Stimulated activated CD8-positive, alpha-beta memory T cell treated with anti-CD3 and anti-CD28 coated beads, Interleukin-4, amount 100 ng/mL, for 48 hours (primary cell): ENCODE measurements at regions not wholly inside any gene's neighbourhood (a gene's known extent, or its start where the extent isn't known, plus 50 kb on each side); places are given as distances from the start of the nearest gene placed in this dataset.

Source experiments
- DNase-seq: peaks from one replicate; pipeline ENCODE4 v3.0.0-alpha.2; 2020

- DNase-seq = no peak
These were observed 58.9 kb downstream of the IRX1 start for GRCh38 chr5:3654515-3654914.

- DNase-seq = no peak
These were observed 61.2 kb downstream of the IRX1 start for GRCh38 chr5:3656803-3657202.

DNA sequence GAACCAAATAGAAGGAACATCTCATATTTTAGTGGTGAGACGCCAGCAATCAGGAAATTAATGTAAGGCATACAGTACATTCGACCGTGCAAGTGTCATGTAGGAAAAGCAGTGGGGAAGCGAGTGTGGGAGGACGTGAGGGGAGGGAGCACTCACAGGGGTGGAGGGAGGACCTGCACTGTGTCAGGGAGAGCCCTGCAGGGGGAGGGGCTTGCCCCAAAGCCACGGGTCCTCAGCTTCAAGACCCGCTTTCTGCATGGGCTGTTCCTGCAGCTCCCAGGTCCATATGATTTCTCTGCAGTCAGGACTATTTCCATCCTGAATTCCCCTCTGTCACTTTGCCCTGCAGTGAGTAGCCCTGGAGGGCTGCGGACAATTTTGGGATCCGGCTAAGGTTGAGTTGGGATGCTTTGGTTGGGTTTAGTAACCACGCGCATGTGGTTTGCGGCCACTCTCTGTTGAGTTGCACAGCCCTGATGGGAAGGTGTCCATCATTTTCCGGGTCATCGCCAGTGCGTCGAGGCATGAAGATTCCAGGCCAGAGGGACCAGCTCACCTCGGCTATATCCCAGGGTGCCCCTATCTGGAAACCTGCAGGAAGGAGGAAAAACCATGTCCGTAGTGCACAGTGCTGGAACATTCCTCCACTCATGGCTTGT is 61.9 kb downstream of the IRX1 start:
- no peak for DNase-seq

DNA sequence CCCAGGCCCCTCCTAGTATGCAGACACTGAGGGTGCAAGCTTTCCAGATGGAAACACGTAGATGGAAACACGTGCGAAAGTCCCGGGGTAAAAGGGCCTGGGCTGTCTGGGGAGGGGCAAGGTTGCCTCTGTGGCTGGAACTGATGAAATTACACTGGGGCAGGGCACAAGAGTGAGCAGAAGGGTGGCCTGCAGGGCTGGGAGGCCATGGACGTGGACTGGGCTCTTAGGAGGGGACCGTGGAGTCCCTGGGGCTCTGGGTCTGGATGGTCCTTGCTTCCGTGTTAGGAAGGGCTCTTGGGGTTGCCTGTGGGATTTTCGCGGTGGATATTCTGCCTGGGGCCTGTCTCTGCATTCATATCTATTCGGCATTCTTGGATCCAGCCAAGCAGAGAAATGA is 63.3 kb downstream of the IRX1 start:
- no peak for DNase-seq

GRCh38 chr5:3659907-3660306 is 64.3 kb downstream of the IRX1 start:
- DNase-seq = no peak

DNA sequence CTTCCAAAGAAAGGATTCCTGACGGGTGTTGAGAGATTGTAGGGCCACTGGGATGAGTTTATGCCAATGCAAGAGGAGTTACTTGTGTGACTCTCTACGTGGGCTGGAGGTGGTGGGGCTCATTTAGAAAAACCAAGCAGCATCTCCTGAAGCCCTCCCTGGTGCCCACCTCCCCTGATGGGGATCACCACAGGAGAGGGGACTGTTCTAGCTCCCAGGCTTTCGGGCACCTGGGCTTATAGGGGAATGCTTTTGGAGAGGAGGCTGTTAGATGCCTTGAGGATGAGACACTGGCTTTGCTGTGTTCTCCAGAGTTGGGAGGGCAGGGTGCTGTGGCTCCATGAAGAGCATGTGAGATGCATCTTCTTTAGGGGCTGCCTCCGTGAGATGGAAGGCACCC is 65.0 kb downstream of the IRX1 start:
- no peak for DNase-seq

- no peak for DNase-seq
These were observed 66.2 kb downstream of the IRX1 start for GRCh38 chr5:3661755-3662296.

DNA sequence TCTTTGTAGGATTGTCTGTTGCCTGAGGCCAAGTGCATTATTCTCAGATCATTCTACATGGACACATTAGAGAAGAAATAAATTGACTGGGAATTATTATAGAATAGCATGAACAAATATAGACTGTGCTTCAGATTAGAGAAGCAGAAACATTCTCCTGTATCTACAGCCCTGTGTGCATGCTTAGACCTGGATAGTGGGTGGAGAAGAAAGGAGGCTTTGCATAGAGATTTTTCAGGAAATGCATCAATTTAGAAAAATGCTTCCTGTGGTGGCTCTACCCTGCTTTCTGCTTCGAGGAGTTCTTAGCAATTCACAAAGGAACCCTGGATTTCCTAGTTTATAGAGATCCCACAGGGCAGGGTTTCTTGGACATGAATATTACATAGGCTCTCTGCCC is 66.7 kb downstream of the IRX1 start:
- no peak for DNase-seq

DNA sequence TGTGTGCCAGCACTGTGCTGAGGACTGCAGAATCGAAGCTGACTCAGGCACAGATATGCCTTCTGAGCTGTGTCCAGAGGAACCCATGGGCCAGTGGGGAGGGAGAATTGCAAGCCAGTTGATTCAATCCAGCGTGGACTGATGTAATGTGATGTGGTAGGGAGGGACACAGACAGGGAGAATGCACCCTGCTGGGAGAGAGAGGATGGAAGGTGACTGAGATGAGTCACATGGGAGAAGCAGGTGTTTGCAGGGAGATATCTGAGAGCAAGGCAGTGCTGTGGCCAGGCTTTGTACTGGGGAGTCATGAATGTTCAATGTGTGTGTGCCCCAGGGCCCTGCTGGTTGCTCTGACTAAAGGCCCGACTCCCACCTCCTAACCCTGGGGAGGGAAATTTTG is 75.7 kb downstream of the IRX1 start:
- DNase-seq = no peak

GRCh38 chr5:3678801-3679200 is 83.2 kb downstream of the IRX1 start:
- no peak for DNase-seq

- no peak for DNase-seq
These were observed 85.2 kb downstream of the IRX1 start for GRCh38 chr5:3680821-3681220.

- DNase-seq = no peak
These were observed 88.5 kb downstream of the IRX1 start for GRCh38 chr5:3684118-3684517.

- no peak for DNase-seq
These were observed 89.2 kb downstream of the IRX1 start for GRCh38 chr5:3684771-3685354.

- DNase-seq = no peak
These were observed 99.2 kb downstream of the IRX1 start for GRCh38 chr5:3694819-3695218.

DNA sequence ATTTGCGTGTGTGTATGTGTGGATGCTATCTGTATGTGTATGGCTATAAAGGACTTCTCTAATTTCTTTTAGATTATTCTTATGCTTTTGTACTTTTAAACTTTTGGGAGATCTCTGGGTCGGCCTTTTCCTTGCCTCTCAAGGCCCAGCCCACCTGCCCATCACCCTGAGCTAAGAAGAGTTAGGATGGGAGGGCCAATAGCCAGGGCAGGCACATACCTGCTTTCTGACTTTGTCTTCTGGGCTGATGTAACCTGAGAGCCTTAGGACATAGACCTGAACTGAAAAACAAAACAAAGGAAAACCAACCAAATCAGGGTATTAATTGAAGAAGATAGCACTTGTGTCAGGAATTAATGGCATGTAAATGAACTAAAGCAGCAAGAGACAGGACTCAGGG is 100.2 kb downstream of the IRX1 start:
- no peak for DNase-seq

GRCh38 chr5:3698412-3698811 is 102.8 kb downstream of the IRX1 start:
- DNase-seq = no peak

- DNase-seq = no peak
These were observed 106.1 kb downstream of the IRX1 start for GRCh38 chr5:3701694-3702093.

GRCh38 chr5:3704661-3705060 is 109.0 kb downstream of the IRX1 start:
- no peak for DNase-seq

DNA sequence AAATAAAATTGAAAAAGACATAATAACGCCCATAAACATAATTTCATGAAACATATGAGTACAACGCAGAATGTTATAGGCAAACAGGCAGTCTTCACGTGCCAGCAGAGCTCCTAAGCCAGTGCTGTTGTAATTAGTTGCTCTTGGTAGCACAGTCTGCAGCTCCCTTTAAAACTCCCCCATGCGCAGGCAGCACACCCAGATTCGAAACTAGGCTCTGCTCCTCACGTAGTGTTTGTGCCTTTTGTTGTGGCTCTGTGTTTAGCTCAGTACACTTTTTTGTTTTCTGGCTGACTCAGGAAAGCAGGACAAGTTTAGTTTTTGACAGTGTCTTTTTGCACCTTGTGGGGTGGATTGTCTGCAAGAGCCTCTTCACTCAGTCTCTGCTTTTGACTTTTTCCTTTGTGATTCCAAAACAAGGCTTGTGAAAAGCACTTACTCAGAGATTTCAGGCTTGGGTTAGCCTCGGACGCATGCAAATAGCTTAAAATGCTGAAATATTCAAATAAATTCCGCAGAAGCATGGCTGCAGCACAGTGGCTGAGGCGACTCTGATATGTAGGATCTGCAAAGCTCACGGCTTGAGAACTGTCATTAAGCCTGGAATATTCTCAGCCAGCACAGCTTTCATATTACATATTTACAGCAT is 113.6 kb downstream of the IRX1 start:
- no peak for DNase-seq

DNA sequence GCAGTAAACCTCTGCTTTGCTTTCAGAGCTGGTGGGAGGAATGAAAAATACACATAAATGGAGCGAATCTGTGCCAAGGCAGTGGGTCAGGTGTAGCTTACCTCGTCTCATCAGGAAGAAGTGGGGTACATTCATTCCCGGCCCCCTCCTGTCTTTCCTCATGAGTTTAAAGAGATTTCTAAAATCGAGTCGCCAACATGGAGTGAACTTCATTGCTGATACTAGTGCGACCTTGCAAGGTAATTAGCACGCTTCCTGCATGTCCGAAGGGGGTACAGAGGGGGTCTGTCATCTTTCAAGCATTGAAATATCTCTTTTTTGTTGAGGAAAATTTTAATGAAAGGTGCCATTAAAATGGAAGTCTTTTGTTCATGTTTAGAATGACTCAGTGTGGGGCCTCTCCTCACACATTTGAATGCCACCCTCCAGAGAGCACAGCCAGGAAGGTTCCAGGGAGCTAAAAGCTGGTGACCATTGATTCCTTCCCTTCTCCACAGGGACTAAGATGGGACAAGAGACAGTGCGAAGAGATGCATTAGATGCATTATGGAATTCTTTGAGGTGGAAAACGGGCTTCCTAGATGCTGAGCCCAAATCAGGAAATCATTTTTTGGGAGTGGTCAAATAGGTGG is 114.2 kb downstream of the IRX1 start:
- no peak for DNase-seq

- no peak for DNase-seq
These were observed 119.4 kb downstream of the IRX1 start for GRCh38 chr5:3715062-3715461.

DNA sequence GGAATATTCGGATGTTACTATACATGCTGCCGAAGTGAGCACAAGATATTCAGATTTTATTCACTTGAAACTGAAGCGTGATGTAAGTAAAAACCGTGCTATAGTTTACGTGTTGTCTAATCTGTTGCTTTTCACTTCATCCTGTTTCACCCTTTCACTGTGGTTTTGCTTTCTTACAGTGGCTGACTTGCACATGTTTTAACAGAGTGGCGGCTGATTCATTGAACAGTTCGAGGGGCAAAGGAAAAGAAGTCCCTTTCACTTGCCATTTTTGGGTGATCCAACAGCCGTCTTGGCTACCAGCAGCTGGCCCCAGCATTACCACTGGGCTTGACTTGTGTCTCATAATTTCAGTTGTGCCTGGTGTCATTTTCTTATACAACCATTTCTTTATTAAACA is 134.0 kb downstream of the IRX1 start:
- no peak for DNase-seq

DNA sequence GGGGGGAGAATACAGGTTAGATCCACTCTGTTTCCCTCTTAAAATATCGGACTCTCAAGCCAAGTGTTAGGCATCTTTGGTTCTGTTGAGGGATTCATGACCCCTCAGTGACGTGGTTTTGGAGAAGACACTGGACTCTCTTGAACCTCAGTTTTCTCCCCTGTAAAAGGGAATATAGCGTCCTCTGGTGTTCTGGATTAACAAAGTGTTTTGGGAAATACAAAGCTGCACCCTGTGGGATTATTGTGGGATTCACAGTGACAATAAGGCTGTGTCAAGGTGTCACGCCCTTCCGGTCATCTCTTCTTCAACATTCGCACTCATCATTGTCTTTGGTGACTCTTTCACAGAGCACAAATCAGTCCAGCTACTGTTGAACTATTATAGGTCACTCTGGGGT is 139.0 kb downstream of the IRX1 start:
- no peak for DNase-seq

DNA sequence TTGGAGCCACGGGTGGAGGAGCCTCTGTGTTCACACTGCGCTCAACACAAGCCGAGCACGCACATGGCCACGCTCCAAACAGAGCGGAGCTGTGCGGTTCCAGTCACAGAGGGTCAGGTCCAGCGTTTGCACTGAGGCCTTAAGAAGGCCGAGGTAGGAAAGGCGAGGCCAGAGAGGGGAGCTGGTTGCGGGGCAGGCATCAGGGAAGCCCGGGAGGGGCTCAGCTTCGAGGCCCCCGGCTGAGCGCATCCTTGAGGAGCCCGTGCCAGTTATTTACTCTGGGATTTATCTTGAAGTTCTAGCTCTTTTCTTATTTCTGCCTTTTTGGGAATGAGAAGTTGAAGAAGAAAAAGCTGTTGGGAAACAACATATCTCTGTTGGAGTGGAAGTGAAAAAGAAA is 140.8 kb downstream of the IRX1 start:
- no peak for DNase-seq
